NCI-H2196 (cell line): ENCODE measurements at regions not wholly inside any gene's neighbourhood (a gene's known extent, or its start where the extent isn't known, plus 50 kb on each side); places are given as distances from the start of the nearest gene placed in this dataset.

ENCODE experiments used
- DNase-seq: peaks from one replicate; lab custom pipeline; 2025; ENCODE audit not compliant: unreplicated experiment; lab: John Stamatoyannopoulos, UW

- no peak for DNase-seq
Measured at GRCh38 chr14:58836303-58836974, 198.7 kb downstream of the DACT1 start.

DNA sequence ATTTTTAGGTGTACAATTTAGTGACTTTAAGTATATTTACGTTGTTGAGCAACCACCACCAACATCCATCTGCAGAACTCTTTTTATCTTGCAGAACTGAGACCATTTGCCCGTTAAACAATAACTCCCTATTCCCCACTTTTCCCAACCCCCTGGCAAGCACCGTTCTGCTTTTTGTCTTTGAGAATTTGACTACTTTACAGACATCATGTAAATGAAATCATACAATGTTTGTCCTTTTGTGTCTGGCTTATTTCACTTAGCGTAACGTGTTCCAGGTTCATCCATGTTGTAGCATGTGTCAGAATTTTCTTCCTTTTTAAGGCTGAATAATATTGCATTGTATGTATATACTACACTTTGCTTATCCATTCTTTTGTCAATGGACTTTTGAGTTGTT is 201.5 kb downstream of the DACT1 start:
- no peak for DNase-seq

DNA sequence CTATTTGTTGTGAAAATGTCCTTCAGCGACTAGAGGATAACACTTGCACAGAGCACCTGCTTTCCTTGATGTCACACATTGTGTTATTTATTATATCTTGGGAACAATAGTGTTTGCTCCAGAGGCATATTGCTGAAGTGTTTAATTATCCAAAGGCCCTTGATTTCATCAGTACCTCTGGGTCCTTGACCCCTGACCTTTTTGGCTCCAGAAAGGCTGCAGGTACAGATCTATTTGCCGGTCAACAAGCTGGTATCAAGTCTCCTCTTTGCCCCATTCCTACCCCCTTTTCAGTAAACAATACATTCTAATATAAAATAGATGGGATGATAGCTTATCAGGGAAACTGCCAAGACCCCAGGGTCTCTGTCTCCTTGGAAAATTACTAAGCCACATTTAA is 206.8 kb downstream of the DACT1 start:
- no peak for DNase-seq

DNA sequence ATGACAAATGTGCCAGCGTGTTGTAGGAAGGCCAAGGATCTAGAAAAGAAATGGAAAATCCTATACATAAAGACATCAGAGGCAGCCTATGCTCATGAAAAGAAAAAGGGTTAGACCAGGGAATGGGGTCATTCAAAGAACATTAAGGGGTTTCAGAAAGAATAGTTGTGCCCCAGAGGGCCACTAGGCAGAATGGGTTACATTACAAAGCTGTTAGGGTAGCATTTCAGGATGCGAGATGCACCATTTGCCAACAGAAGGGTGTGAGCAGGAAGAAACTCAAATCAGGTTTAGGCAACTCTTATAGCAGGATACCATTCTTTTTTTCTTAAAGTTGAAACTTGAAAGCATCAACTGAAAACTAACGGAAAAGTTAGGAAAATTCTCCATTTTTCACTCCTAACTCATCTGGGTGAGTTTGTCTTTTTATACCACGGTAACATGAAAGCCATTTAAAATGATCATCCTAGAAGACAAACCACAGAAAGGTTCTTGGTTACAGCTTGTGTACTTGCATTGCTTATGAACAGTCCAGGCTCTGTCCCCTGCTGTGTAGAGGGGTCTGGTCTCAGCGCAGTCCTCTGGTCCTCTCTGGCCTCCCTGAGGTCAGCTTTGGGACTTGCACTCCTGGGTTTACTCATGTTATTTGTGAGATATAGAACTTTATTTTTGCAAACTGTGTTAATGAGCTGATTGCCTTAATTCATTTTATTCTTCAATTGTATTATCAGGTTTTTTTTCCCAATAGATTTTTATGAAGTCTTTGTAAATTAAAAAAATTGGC is 209.1 kb downstream of the DACT1 start:
- no peak for DNase-seq

DNA sequence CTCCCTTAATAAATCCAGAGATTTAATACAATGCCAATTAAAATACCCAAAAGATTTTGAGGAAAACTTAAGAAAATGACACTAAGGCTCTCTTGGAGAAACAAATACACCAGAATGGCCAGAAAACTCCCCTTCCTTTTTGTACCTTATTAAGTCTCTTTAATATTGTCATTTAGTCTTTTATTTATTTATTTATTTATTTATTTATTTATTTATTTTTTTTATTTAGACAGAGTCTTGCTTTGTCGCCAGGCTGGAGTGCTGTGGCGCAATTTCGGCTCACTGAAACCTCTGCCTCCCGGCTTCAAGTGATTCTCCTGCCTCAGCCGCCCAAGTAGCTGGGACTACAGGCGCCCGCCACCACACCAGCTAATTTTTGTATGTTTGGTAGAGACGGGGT is 210.6 kb downstream of the DACT1 start:
- no peak for DNase-seq

DNA sequence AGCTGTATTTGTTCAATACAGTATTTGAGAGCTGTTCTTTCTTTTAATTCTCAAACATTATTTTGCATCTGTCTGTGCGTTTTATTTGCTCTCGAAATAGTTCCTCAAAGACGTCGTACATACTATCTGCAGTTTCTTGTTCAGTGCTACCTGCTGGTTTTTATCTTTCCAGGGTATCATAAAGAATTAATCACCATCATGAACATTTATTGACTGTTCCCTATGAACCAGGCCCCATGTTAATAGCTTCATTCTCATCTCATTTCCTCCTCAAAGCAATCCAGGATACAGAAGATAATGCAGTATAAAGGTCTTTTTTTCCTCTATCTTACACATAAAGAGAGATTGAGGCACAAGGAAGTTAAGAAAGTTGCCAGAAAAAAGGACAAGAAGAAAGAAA is 211.8 kb downstream of the DACT1 start:
- DNase-seq = no peak

- no peak for DNase-seq
Measured at GRCh38 chr14:58850011-58850410, 212.2 kb downstream of the DACT1 start.

GRCh38 chr14:58861586-58861985 is 223.8 kb downstream of the DACT1 start:
- DNase-seq = no peak

- DNase-seq = no peak
Measured at GRCh38 chr14:58862416-58863160, 224.8 kb downstream of the DACT1 start.

DNA sequence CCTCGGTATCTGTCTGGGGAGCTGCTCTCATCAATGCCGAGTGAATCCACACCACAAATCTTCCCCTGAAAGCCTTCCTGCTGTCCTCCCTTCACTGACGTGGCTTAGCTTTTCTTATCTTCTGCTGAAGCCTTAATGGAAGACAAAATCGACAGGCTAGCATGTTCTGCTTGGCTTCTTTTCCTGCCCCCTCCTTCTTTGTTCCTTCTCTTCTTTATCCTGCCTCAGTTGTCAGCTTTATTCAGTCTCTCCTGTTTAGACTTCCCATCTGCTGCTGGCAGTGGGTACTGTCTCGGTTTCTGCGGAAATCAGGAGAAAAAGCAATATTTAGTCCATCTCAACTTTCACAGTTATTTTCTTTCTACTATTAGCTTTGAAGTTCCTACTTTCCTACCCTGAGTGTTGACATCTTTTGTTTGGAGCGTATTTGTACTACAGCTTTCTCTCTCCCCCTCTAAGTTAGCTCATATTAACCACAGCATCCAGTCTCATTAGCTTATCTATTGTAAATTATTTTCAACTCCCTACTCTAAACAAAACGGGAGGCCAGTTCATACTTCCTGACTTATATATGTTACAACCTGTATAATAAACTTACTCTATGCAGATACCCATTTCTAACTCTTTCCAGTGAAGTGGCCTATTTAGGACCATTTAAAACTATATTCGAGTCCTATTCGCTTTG is 226.0 kb downstream of the DACT1 start:
- DNase-seq = no peak

DNA sequence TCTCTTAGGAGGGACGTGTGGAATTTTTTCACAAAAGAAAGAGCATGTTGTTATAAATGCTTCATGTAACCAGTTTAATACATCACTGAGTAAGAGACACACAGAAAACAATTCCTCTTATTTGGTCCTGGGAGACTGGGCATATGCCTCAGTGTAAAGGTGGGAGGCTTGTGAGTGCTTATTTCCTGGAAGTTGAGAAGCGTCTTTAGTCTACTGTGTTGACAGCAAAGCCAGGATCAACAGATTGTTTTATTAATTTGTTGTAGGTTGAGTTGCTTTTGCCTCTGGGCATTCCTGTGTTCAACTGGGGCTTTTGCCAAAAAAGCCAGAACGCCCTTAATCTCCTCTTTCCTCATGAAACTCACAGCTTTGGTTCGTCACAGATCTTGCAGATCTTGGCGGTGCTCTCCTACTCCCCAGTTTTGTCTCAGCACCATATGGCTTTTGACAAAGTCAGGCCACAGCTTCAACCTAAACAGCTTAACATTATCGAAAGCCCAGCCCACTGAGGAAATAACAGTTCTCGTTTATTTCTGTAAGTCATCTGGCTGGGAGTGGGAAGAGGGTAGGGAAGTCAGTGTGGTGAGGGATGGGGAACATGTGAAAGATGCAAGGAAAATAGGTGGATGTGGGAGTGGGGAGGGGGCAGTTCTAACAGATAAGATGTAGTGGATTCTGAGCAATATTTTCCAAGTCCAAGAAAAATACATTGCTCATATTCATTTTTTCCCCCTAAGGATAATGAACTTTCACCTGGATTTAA is 227.2 kb downstream of the DACT1 start:
- no peak for DNase-seq

GRCh38 chr14:58865514-58866281 is 227.9 kb downstream of the DACT1 start:
- no peak for DNase-seq

GRCh38 chr14:58866391-58866790 is 228.6 kb downstream of the DACT1 start:
- DNase-seq = no peak

GRCh38 chr14:58870961-58871360 is 233.2 kb downstream of the DACT1 start:
- DNase-seq = no peak

GRCh38 chr14:58871573-58871972 is 233.8 kb downstream of the DACT1 start:
- no peak for DNase-seq

DNA sequence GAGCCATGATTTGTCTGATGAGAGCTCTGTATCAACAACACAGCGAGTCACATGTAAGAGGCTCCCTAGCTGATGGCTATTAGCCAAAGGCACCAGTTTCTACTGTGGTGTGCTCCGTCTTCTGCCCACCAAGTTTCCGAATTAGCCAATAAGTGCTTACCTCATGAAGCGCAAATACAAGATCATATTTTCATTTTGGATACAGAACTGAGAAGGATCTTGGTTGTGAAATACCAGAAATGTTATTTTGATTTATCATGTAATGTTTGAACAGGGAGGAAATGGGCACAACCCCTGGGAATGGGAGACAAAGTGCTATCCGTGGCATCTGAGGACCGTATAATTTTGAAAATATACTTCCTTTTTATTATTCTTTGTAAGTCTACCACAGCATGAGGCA is 234.3 kb downstream of the DACT1 start:
- DNase-seq = no peak

- DNase-seq = no peak
Measured at GRCh38 chr14:58873228-58873953, 235.6 kb downstream of the DACT1 start.

DNA sequence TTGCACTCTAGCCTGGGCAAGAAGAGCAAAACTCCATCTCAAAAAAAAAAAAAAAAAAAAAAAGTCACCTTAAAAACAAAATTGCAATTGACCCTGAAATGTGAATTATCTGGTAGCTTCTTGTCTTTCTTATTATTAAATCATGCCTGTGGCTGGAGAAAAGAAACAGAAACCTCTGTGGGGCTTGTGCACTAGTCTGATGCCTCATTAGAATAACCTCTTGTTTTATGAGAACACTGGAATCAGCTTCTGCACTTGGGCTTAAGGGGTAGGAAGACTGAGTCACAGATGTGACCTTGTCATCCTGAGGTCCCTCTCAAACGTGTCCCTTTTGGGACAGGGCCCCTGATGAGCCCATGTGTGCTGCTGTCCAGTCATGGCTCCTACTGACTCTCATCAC is 237.9 kb downstream of the DACT1 start:
- DNase-seq = no peak

DNA sequence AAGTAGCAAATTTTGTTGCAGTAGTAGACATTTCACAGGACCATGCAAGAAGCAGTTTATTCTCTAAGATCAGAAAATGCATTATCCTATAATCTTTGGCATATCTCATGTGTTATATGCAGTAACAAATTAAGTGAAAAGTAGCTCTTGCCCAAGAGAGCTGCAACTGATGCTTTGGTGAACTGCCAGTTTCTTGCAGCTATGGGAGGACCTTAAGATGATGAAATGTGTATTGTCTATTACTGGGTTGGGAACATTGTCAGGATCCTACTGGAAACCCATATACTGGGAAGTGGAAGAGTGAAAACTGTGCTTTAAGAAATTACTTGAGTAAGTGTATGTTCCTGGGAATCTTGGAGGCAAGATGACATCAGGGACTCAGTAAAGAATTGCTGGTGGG is 238.8 kb downstream of the DACT1 start:
- DNase-seq = no peak
